ENCODE measurements at regions not wholly inside any gene's neighbourhood (a gene's known extent, or its start where the extent isn't known, plus 50 kb on each side); places are given as distances from the start of the nearest gene placed in this dataset.
"Not testable (repeated sequence)": the region's sequence is repeated elsewhere in the genome, so short reads cannot be mapped to it uniquely, and the experiment has no call there.

- H3K4me2 ChIP-seq; H3K4me3 ChIP-seq; ATAC-seq; H3K4me1 ChIP-seq; CTCF ChIA-PET; H3K27ac ChIP-seq; DNase-seq (ENCODE audit: low read depth in 1 of 2, low spot score in 1 of 2); POLR2A ChIA-PET; FAIRE-seq; H3K9me3 ChIP-seq: not testable (repeated sequence)
- 46% methylated on average over 9 of the region's 23 CpGs for WGBS (ENCODE audit: missing lambda C conversion rate)
Observed at GRCh38 chr16:31975826-31976419, 102.3 kb downstream of the ZNF267 start.

GRCh38 chr16:31978463-31978862 lies 104.9 kb downstream of the ZNF267 start:
- not testable (repeated sequence) for FAIRE-seq, H3K4me2 ChIP-seq
- WGBS (ENCODE audit: missing lambda C conversion rate): 50% methylated on average over 1 of the region's 8 CpGs

DNA sequence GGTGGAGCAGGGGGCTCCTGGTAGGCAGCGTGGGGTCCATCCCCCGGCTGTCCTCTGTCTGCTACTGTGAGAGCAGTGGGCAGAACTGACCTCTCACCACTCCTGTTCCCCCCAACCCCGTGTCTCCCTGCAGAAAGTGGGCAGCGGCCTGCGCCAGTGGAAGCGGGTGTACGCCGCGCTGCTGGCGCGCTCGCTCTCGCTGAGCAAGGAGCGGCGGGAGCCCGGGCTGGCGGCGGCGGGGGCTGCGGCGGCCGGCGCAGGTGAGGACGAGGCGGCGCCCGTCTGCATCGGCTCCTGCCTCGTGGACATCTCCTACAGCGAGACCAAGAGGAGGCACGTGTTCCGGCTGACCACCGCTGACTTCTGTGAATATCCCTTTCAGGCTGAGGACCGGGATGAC lies 108.1 kb downstream of the ZNF267 start:
- H3K27ac ChIP-seq; ATAC-seq; H3K9me3 ChIP-seq; H3K4me2 ChIP-seq; FAIRE-seq; DNase-seq (ENCODE audit: low read depth in 1 of 2, low spot score in 1 of 2); POLR2A ChIA-PET; H3K4me3 ChIP-seq; H3K4me1 ChIP-seq; CTCF ChIA-PET: not testable (repeated sequence)
- WGBS (ENCODE audit: missing lambda C conversion rate): 72% methylated on average over 4 of the region's 34 CpGs

More at GRCh38 chr16:31978463-31978862, 104.9 kb downstream of the ZNF267 start:
- H3K9me3 ChIP-seq; H3K27ac ChIP-seq; ATAC-seq; DNase-seq (ENCODE audit: low read depth in 1 of 2, low spot score in 1 of 2); H3K4me3 ChIP-seq; H3K4me1 ChIP-seq; CTCF ChIA-PET; POLR2A ChIA-PET: not testable (repeated sequence)

DNA sequence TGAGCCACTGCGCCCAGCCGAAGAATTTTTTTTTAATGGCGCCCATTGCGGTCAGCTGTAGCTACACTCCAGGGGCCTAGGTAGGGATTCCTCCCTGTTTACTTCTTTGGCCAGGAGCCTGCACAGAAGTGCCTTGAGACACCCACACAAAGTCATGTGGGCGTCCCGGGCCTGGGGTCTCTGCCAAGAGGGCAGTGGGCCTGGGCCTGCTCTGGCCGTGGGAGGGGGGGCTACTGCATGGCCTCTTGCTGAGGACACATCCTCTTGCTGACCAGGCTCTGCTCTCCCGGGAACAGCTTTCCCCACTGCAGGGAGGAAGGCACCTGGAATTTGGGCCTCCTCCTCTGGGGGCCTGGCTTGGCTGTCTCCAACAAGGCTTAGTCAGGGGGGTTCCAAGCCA lies 109.4 kb downstream of the ZNF267 start:
- DNase-seq (ENCODE audit: low read depth in 1 of 2, low spot score in 1 of 2); H3K4me3 ChIP-seq; POLR2A ChIA-PET; CTCF ChIA-PET; H3K27ac ChIP-seq; H3K4me2 ChIP-seq; FAIRE-seq; ATAC-seq; H3K9me3 ChIP-seq; H3K4me1 ChIP-seq: not testable (repeated sequence)
- WGBS (ENCODE audit: missing lambda C conversion rate): 88% methylated on average over 4 of the region's 8 CpGs

- FAIRE-seq, H3K27ac ChIP-seq: not testable (repeated sequence)
Observed at GRCh38 chr16:31983666-31984065, 110.1 kb downstream of the ZNF267 start.

GRCh38 chr16:31986895-31987294 lies 113.3 kb downstream of the ZNF267 start:
- H3K27ac ChIP-seq; H3K4me2 ChIP-seq; CTCF ChIA-PET; H3K9me3 ChIP-seq; H3K4me3 ChIP-seq; H3K4me1 ChIP-seq; FAIRE-seq; DNase-seq (ENCODE audit: low read depth in 1 of 2, low spot score in 1 of 2); POLR2A ChIA-PET: not testable (repeated sequence)
- 29% methylated on average over 4 of the region's 6 CpGs for WGBS (ENCODE audit: missing lambda C conversion rate)
- ATAC-seq: peak in 1 of 2 experiments; percentile 56; a peak in 1 of 6 replicates

More at GRCh38 chr16:31983666-31984065, 110.1 kb downstream of the ZNF267 start:
- DNase-seq (ENCODE audit: low read depth in 1 of 2, low spot score in 1 of 2); H3K9me3 ChIP-seq; ATAC-seq; H3K4me3 ChIP-seq; POLR2A ChIA-PET; H3K4me2 ChIP-seq; CTCF ChIA-PET; H3K4me1 ChIP-seq: not testable (repeated sequence)
- WGBS (ENCODE audit: missing lambda C conversion rate): 21% methylated on average over 2 of the region's 5 CpGs

DNA sequence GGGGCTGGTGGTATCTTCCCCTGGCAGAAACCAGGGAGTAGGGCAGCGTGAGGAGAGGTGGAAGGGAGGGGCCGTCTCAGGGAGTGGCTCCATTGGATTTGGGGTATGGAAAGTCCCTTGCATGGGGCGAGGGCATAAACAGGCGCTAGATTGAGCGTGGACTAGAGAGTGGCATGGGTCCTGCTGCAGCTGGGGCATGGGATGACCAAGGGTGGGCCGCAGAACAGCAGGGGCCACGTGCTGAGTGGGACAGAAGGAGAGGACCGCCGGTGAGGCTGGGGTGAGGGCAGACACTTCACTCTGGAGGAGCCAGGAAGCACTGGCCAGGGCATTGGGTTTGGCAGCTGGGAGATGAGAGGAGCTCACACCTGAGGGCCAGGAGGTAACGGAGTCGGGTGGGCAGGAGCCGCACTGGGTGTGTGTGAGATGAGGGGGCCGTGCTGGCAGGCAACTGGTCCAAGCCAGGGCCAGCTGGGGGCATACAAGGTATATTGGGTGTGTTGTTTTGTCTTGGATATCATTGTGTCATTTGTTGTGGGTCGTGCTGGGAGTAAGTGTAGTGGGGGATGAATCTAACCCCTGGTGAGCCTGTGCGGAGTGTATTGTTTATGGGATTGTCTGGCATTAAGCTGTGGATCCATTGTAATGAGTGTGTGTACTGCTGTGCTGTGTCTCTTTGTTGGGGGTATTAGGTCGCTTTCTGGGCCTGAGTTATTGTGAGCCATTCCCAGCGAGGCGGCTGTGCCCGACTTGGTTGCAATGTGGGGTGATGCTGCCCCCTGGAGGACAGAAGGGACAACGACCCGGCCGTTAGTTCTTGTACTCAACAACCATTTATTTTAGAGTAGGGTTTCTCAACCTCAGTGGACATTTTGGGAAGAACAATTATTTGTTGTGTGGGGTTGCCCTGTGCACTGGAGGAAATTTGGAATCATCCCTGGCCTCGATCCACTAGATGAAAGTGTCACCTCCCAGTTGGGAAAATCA lies 115.3 kb downstream of the ZNF267 start:
- FAIRE-seq; POLR2A ChIA-PET; H3K4me2 ChIP-seq; H3K27ac ChIP-seq; H3K9me3 ChIP-seq; CTCF ChIA-PET; H3K4me1 ChIP-seq; H3K4me3 ChIP-seq; DNase-seq (ENCODE audit: low read depth in 1 of 2, low spot score in 1 of 2): not testable (repeated sequence)
- WGBS (ENCODE audit: missing lambda C conversion rate): 15% methylated on average over 8 of the region's 23 CpGs
- ATAC-seq: peak; percentile 76 to 79; a peak in 5 of 6 replicates

- H3K4me1 ChIP-seq; H3K27ac ChIP-seq; DNase-seq (ENCODE audit: low read depth in 1 of 2, low spot score in 1 of 2); H3K9me3 ChIP-seq; H3K4me3 ChIP-seq; ATAC-seq; CTCF ChIA-PET; H3K4me2 ChIP-seq; POLR2A ChIA-PET; FAIRE-seq: not testable (repeated sequence)
- 21% methylated on average over 5 of the region's 7 CpGs for WGBS (ENCODE audit: missing lambda C conversion rate)
Observed at GRCh38 chr16:31990261-31990660, 116.7 kb downstream of the ZNF267 start.

GRCh38 chr16:31990980-31991379 lies 117.4 kb downstream of the ZNF267 start:
- H3K4me1 ChIP-seq; ATAC-seq; DNase-seq (ENCODE audit: low read depth in 1 of 2, low spot score in 1 of 2); CTCF ChIA-PET; FAIRE-seq; H3K4me2 ChIP-seq; POLR2A ChIA-PET; H3K9me3 ChIP-seq; H3K27ac ChIP-seq; H3K4me3 ChIP-seq: not testable (repeated sequence)
- 46% methylated on average over 8 of the region's 8 CpGs for WGBS (ENCODE audit: missing lambda C conversion rate)

DNA sequence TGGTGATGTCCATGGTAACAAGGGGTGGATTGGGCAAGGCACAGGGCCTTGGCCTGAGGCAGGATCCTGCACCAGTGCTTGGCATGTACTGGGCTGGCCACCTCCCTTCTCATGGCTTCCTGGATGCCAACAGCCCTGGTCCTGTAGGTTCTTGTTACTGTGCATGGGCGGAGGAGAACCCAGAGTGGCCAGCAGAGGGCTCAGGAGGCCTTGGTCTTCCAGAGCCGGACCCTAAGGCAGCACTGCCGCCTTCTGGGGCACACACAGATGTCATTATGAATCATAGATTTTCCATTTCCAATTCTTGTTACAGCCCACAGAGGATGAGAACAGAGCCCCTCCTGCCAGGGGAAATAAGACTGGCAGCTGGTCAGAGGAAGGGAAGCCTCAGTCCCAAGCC lies 122.7 kb downstream of the ZNF267 start:
- FAIRE-seq; DNase-seq (ENCODE audit: low read depth in 1 of 2, low spot score in 1 of 2); POLR2A ChIA-PET; CTCF ChIA-PET; H3K9me3 ChIP-seq; H3K27ac ChIP-seq; H3K4me1 ChIP-seq; H3K4me2 ChIP-seq; H3K4me3 ChIP-seq: not testable (repeated sequence)
- WGBS (ENCODE audit: missing lambda C conversion rate): no CpG with 5 or more reads among the region's 3 CpGs
- ATAC-seq: peak in 1 of 2 experiments; percentile 82; a peak in 3 of 6 replicates

GRCh38 chr16:32002496-32002895 lies 128.9 kb downstream of the ZNF267 start:
- H3K27ac ChIP-seq; H3K4me1 ChIP-seq; FAIRE-seq; H3K4me3 ChIP-seq; ATAC-seq; DNase-seq (ENCODE audit: low read depth in 1 of 2, low spot score in 1 of 2); H3K9me3 ChIP-seq; POLR2A ChIA-PET; CTCF ChIA-PET; H3K4me2 ChIP-seq: not testable (repeated sequence)
- 14% methylated on average over 7 of the region's 9 CpGs for WGBS (ENCODE audit: missing lambda C conversion rate)

All from A549 (cell line).